Inflammatory macrophage (primary cell): ENCODE measurements at regions not wholly inside any gene's neighbourhood (a gene's known extent, or its start where the extent isn't known, plus 50 kb on each side); places are given as distances from the start of the nearest gene placed in this dataset.
"Not testable (repeated sequence)": the region's sequence is repeated elsewhere in the genome, so short reads cannot be mapped to it uniquely, and the experiment has no call there.

ENCODE experiments used
- DNase-seq, 2 donors: peaks; one replicate each; pipeline ENCODE4 v3.0.0-alpha.2; 2020 to 2022

- DNase-seq = no peak
These were observed 615.6 kb upstream of the ADAMTS9 start for GRCh38 chr3:65303431-65303830.

- DNase-seq = no peak
These were observed 603.8 kb upstream of the ADAMTS9 start for GRCh38 chr3:65291448-65292125.

GRCh38 chr3:65288776-65289175 lies 601.0 kb upstream of the ADAMTS9 start:
- DNase-seq = no peak

GRCh38 chr3:65285956-65286355 lies 598.2 kb upstream of the ADAMTS9 start:
- DNase-seq = no peak

- no peak for DNase-seq
These were observed 597.2 kb upstream of the ADAMTS9 start for GRCh38 chr3:65284961-65285360.

GRCh38 chr3:65284546-65284945 lies 596.7 kb upstream of the ADAMTS9 start:
- DNase-seq = no peak

- DNase-seq = no peak
These were observed 591.5 kb upstream of the ADAMTS9 start for GRCh38 chr3:65279225-65279782.

GRCh38 chr3:65277798-65278197 lies 590.0 kb upstream of the ADAMTS9 start:
- DNase-seq = no peak

GRCh38 chr3:65276551-65276950 lies 588.8 kb upstream of the ADAMTS9 start:
- DNase-seq = no peak

- no peak for DNase-seq
These were observed 580.6 kb upstream of the ADAMTS9 start for GRCh38 chr3:65268426-65268825.

GRCh38 chr3:65265942-65266590 lies 578.3 kb upstream of the ADAMTS9 start:
- no peak for DNase-seq

GRCh38 chr3:65265511-65265910 lies 577.7 kb upstream of the ADAMTS9 start:
- no peak for DNase-seq

GRCh38 chr3:65262548-65262947 lies 574.7 kb upstream of the ADAMTS9 start:
- no peak for DNase-seq

GRCh38 chr3:65259946-65260345 lies 572.1 kb upstream of the ADAMTS9 start:
- no peak for DNase-seq

GRCh38 chr3:65252914-65253313 lies 565.1 kb upstream of the ADAMTS9 start:
- not testable (repeated sequence) for DNase-seq

GRCh38 chr3:65252266-65252665 lies 564.5 kb upstream of the ADAMTS9 start:
- no peak for DNase-seq

- no peak for DNase-seq
These were observed 563.6 kb upstream of the ADAMTS9 start for GRCh38 chr3:65251375-65251774.

GRCh38 chr3:65246561-65246960 lies 558.8 kb upstream of the ADAMTS9 start:
- DNase-seq = no peak

GRCh38 chr3:65245133-65246063 lies 557.6 kb upstream of the ADAMTS9 start:
- no peak for DNase-seq

- DNase-seq = no peak
These were observed 552.6 kb upstream of the ADAMTS9 start for GRCh38 chr3:65240366-65240765.

- no peak for DNase-seq
These were observed 550.9 kb upstream of the ADAMTS9 start for GRCh38 chr3:65238652-65239051.

GRCh38 chr3:65234499-65234898 lies 546.7 kb upstream of the ADAMTS9 start:
- DNase-seq = no peak

GRCh38 chr3:65233561-65233960 lies 545.8 kb upstream of the ADAMTS9 start:
- no peak for DNase-seq
